ENCODE measurements at regions not wholly inside any gene's neighbourhood (a gene's known extent, or its start where the extent isn't known, plus 50 kb on each side); places are given as distances from the start of the nearest gene placed in this dataset.
"Not testable (repeated sequence)": the region's sequence is repeated elsewhere in the genome, so short reads cannot be mapped to it uniquely, and the experiment has no call there.

DNA sequence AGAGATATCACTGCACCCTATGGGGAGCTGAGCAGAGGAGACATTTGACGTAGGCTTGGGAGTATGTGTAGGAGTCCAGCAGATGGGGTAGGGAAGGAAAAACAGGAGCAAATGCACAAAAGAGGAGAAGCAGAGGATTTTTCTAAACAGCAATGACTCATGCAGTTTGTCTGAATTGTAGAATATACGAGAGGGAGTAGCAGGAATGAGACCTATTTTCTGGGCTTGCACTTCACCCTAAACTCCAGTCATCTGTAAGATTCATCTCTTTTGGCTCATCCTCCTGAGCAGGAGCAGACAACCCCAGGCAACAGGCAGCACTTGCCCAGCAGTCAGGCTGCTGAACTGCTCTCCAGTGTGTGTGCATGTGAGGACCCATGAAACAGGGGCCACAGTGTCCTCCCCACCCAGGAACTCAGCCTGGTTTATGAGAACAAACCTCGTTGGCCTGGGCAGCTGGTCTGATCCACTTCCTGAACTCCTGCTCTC lies 100.2 kb upstream of the CDC42EP3 start:
- TF ChIP-seq CTCF (IDR thresholded peaks at IDR 0.05) (no peak), POLR2A (IDR thresholded peaks at IDR 0.05) (no peak), POLR2AphosphoS5 (IDR thresholded peaks at IDR 0.05; ENCODE audit: insufficient read depth in 1 of 2, low read depth in 1 of 2) (peak in 1 of 2 donors; percentile 50)
- H3K27me3 ChIP-seq = no peaks in the 10 kb centered on the region
- intact Hi-C loops (cut with DNase I) = no loop called here
- H3K4me1 ChIP-seq = peaks cover 29% of the 10 kb centered on the region
- DNase-seq (ENCODE audit: extremely low spot score in 2 of 2) = no peak
- no peaks in the 10 kb centered on the region for H3K36me3 ChIP-seq
- no peaks in the 10 kb centered on the region for H3K9me3 ChIP-seq
- no peak overlapping the region for H3K4me3 ChIP-seq
- H3K27ac ChIP-seq = peak overlapping the region; percentile 39

- Histone ChIP-seq H3K4me1 (peaks cover 32% of the 10 kb centered on the region), H3K27ac (no peak overlapping the region), H3K9me3 (no peaks in the 10 kb centered on the region), H3K4me3 (no peak overlapping the region), H3K27me3 (no peaks in the 10 kb centered on the region), H3K36me3 (no peaks in the 10 kb centered on the region)
- intact Hi-C loops (cut with DNase I) = no loop called here
- no peak for DNase-seq (ENCODE audit: extremely low spot score in 2 of 2)
- TF ChIP-seq POLR2AphosphoS5 (IDR thresholded peaks at IDR 0.05; ENCODE audit: insufficient read depth in 1 of 2, low read depth in 1 of 2) = no peak
- TF ChIP-seq POLR2A (IDR thresholded peaks at IDR 0.05) = no peak
Measured at GRCh38 chr2:37773371-37774130, 102.1 kb upstream of the CDC42EP3 start.

DNA sequence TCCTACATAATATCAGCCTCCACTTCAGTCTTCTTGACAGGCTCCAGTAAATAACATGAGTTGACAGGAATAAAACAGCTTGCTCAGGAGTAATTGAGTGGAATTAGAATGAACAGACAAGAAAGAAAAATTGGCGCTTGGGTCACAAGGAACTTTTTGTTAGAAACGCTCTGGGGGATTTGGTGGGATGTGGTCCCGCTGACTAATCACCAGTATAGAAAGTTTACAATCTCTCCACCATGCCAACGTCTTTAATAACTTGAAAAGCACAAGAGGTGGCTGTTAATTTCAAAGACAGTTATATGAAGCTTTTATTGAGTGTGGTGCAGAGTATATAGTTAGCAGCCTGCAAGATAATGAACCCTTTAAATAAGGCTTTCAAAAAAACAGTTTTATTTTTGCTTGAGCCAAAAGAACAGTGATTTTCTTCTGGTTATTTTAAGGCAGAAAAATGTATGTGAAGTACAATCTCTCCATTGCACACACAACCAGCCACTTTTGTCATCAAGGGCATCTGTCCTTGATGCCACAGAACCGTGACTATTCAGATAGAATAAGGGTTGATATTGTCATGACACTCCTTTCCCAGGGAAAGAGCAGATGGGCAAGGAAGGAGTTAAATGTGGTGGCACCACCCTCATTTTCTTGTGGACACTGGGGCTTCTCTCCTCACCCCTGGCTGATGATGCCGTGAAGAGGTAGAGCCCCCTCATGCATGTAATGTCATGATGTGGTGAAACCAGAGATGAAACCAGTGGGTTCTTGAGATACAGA lies 102.9 kb upstream of the CDC42EP3 start:
- H3K27me3 ChIP-seq; DNase-seq (ENCODE audit: extremely low spot score in 2 of 2); H3K9me3 ChIP-seq; H3K36me3 ChIP-seq; H3K4me3 ChIP-seq; intact Hi-C loops (cut with DNase I): not testable (repeated sequence)
- peaks cover 35% of the 10 kb centered on the region for H3K4me1 ChIP-seq
- peak overlapping the region; percentile 56 for H3K27ac ChIP-seq

DNA sequence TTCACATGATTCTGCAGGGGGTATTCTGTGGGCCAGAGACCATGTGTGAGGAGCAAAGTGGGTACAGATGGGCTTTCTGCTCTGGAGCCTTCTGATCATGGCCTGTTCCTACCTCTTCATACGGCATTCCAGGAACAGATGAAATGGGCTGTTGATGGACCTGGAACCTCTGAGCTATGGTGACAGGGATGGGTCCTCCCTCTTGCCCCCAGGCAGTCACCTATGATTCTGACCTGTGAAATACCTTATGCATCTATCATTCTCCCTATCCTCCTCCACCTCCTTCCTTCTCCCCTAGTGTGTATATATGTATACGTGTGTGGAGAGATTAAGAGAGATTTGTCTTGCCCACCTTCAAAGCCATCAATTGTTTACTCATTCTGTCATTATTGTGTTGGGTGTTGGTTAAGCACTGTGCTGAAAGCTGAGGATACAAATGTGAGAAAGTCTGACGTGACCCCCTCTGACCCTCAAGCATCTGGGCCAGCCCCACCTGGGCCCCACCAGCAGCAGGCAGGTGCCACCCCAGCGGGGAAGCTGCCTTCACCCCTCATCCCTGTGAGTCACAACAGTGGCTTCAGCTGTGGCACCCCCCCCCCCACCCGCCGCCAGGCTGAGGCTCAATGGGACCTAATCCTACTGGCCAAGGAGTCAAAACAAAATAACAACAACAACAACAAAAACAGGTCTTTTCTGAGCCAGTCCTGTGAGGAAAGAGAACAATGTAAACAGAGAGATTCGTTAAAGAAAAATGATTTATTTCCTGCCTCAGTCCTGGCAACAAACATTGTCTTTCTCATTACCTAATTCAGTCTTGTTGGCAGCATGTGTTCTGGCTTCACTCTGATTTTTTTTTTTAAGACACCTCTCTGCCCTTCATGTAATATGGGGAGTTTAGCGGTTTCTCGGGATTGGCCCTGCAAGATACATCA lies 103.8 kb upstream of the CDC42EP3 start:
- Histone ChIP-seq H3K4me3 (no peak overlapping the region), H3K4me1 (peaks cover 35% of the 10 kb centered on the region), H3K9me3 (no peaks in the 10 kb centered on the region), H3K27me3 (no peaks in the 10 kb centered on the region), H3K27ac (peak overlapping the region; percentile 56), H3K36me3 (no peaks in the 10 kb centered on the region)
- intact Hi-C loops (cut with DNase I) = no loop called here
- no peak for DNase-seq (ENCODE audit: extremely low spot score in 2 of 2)
- TF ChIP-seq POLR2A (IDR thresholded peaks at IDR 0.05) = no peak
- no peak for TF ChIP-seq CTCF (IDR thresholded peaks at IDR 0.05)
- TF ChIP-seq POLR2AphosphoS5 (IDR thresholded peaks at IDR 0.05; ENCODE audit: insufficient read depth in 1 of 2, low read depth in 1 of 2) = peak in 1 of 2 donors; percentile 26

- no peaks in the 10 kb centered on the region for H3K27me3 ChIP-seq
- H3K9me3 ChIP-seq = no peaks in the 10 kb centered on the region
- no peak overlapping the region for H3K4me3 ChIP-seq
- intact Hi-C loops (cut with DNase I) = no loop called here
- H3K4me1 ChIP-seq = peaks cover 35% of the 10 kb centered on the region
- DNase-seq (ENCODE audit: extremely low spot score in 2 of 2) = no peak
- no peaks in the 10 kb centered on the region for H3K36me3 ChIP-seq
- H3K27ac ChIP-seq = peak overlapping the region; percentile 56
- TF ChIP-seq POLR2A (IDR thresholded peaks at IDR 0.05) (no peak), CTCF (IDR thresholded peaks at IDR 0.05) (no peak), POLR2AphosphoS5 (IDR thresholded peaks at IDR 0.05; ENCODE audit: insufficient read depth in 1 of 2, low read depth in 1 of 2) (peak in 1 of 2 donors; percentile 18)
Measured at GRCh38 chr2:37775908-37776250, 104.4 kb upstream of the CDC42EP3 start.

Measured in vagina (tissue), 2 donors.